K562 (cell line): ENCODE measurements at regions not wholly inside any gene's neighbourhood (a gene's known extent, or its start where the extent isn't known, plus 50 kb on each side); places are given as distances from the start of the nearest gene placed in this dataset.
"Not testable (repeated sequence)": the region's sequence is repeated elsewhere in the genome, so short reads cannot be mapped to it uniquely, and the experiment has no call there.

Source experiments
- ATAC-seq: fragments of 200-7000 bp; cut with Tn5 transposase; 3 replicates; pipeline ENCODE4 v1.9.1; 2020; ENCODE audit warnings: moderate library complexity
- BruUV-seq: library from RNA; stranded (reverse); fragments of 400-500 nt; replicated peaks from 2 replicates; lab custom pipeline; 2021; lab: Mats Ljungman, UMichigan
- CTCF ChIA-PET: fragments of 300-600 bp; formaldehyde crosslinking; extraction: SDS; loops from one replicate; lab custom pipeline; 2021; ENCODE audit warnings: low intra/inter-chr PET ratio; lab: Yijun Ruan, JAX
- POLR2A ChIA-PET: fragments of 300-600, 350-650 bp; sonication (Branson Sonifier 250); formaldehyde crosslinking; extraction: SDS; loops from one replicate; lab custom pipeline; 2021; ENCODE audit warnings: antibody characterized with exemption, inconsistent platforms; lab: Yijun Ruan, JAX
- DNase-seq, 4 experiments: peaks; one replicate each; pipeline versions ENCODE4 v3.0.0 to v3.0.0-alpha.2; 2011 to 2018; ENCODE audit warnings: low spot score in 3 of 4, mixed read lengths in 3 of 4; ENCODE audit errors: extremely low read depth in 1 of 4
- FAIRE-seq: peaks from 2 replicates; lab custom pipeline; 2011; peaks lifted over from hg19 to GRCh38; lab: Jason Lieb, UNC
- H2AFZ ChIP-seq: 2 replicates; pipeline ENCODE4 v1.6.0; 2011; ENCODE audit warnings: low read depth, low read length, control low read depth, inconsistent platforms
- H3K27ac ChIP-seq: fragments of 200-600 bp; 3 replicates; pipeline ENCODE4 v1.8.0; 2011; ENCODE audit warnings: low read depth, mild to moderate bottlenecking, control low read depth, inconsistent platforms, low read length, moderate library complexity, mixed read lengths; ENCODE audit errors: extremely low read depth
- H3K27me3 ChIP-seq, 2 experiments: fragments of 300-600 bp in 1 of 2; 2 replicates in 1 of 2; 3 replicates in 1 of 2; pipeline versions ENCODE4 v1.6.0 to v1.8.0; 2011; ENCODE audit warnings: inconsistent platforms in 2 of 2, low read length in 2 of 2, mild to moderate bottlenecking in 1 of 2, mixed read lengths in 1 of 2, moderate library complexity in 1 of 2; ENCODE audit not compliant: control insufficient read depth in 2 of 2, insufficient read depth in 2 of 2
- H3K36me3 ChIP-seq: fragments of 300-600 bp; 3 replicates; pipeline ENCODE4 v1.8.0; 2011; ENCODE audit warnings: mild to moderate bottlenecking, low read length, inconsistent platforms; ENCODE audit not compliant: control insufficient read depth, insufficient read depth
- H3K4me1 ChIP-seq, 2 experiments: fragments of 200-600 bp in 1 of 2; replicated peaks in 1 of 2; 2 replicates in 1 of 2; 3 replicates in 1 of 2; pipeline versions ENCODE4 v1.5.1 to v1.8.0; 2011; ENCODE audit warnings: inconsistent platforms in 2 of 2, low read length in 2 of 2, mild to moderate bottlenecking in 1 of 2, mixed read lengths in 1 of 2, moderate library complexity in 1 of 2; ENCODE audit not compliant: control insufficient read depth in 2 of 2, insufficient read depth in 2 of 2
- H3K4me2 ChIP-seq: 2 replicates; pipeline ENCODE4 v1.6.1; 2011; ENCODE audit warnings: low read length, control low read depth, inconsistent platforms, mixed read lengths; ENCODE audit not compliant: insufficient read depth
- H3K4me3 ChIP-seq: fragments of 200-600 bp; sonication (generic), shearing (Covaris generic); 2 replicates; pipeline ENCODE4 v1.5.1; 2016; ENCODE audit warnings: control low read depth, inconsistent platforms
- H3K79me2 ChIP-seq: fragments of 200-600 bp; 3 replicates; pipeline ENCODE4 v1.8.0; 2011; ENCODE audit warnings: low read length, inconsistent platforms; ENCODE audit not compliant: control insufficient read depth, insufficient read depth
- H3K9ac ChIP-seq, 2 experiments: 2 replicates each; pipeline versions ENCODE4 v1.6.0 to v1.6.1; 2011; ENCODE audit warnings: low read depth in 2 of 2, low read length in 2 of 2, control low read depth in 1 of 2, inconsistent platforms in 1 of 2, mild to moderate bottlenecking in 1 of 2, mixed read lengths in 1 of 2; ENCODE audit not compliant: insufficient read depth in 1 of 2
- H3K9me1 ChIP-seq: one replicate; pipeline ENCODE4 v1.6.0; 2011; ENCODE audit warnings: inconsistent platforms, mild to moderate bottlenecking, low read length, moderate library complexity; ENCODE audit not compliant: control insufficient read depth, insufficient read depth
- H3K9me3 ChIP-seq: replicated peaks from 2 replicates; pipeline ENCODE4 v1.5.1; 2011; ENCODE audit warnings: low read depth, low read length, inconsistent platforms; ENCODE audit not compliant: control insufficient read depth, insufficient read depth
- H4K20me1 ChIP-seq: replicated peaks from 2 replicates; pipeline ENCODE4 v1.6.1; 2011; ENCODE audit warnings: low read length, inconsistent platforms, mixed read lengths; ENCODE audit not compliant: control insufficient read depth, insufficient read depth
- BRF2 ChIP-seq: IDR thresholded peaks from 3 replicates; pipeline ENCODE4 v1.6.1; 2011; ENCODE audit warnings: borderline replicate concordance, mild to moderate bottlenecking; ENCODE audit not compliant: insufficient read length, insufficient read depth
- CEBPZ ChIP-seq: fragments of 150-350 bp; IDR thresholded peaks from 2 replicates; pipeline ENCODE4 v1.6.1; 2014; ENCODE audit warnings: low read depth, mild to moderate bottlenecking, low read length, borderline replicate concordance
- HDAC1 ChIP-seq, 2 experiments: fragments of 450-650 bp; IDR thresholded peaks; 2 replicates each; pipeline ENCODE4 v1.6.1; 2016 to 2017; ENCODE audit warnings: inconsistent platforms in 1 of 2, mild to moderate bottlenecking in 1 of 2, moderate library complexity in 1 of 2
- MTA3 ChIP-seq: fragments of 450-650 bp; formaldehyde crosslinking; IDR thresholded peaks from 2 replicates; pipeline ENCODE4 v1.6.1; 2017; ENCODE audit warnings: mild to moderate bottlenecking, borderline replicate concordance
- POLR3G ChIP-seq: IDR thresholded peaks from 2 replicates; pipeline ENCODE4 v1.6.1; 2011; ENCODE audit not compliant: insufficient read length, insufficient replicate concordance; ENCODE audit errors: extremely low read depth
- PTTG1 ChIP-seq: fragments of 450-650 bp; IDR thresholded peaks from 2 replicates; pipeline ENCODE4 v1.6.1; 2016; ENCODE audit warnings: low read depth, mild to moderate bottlenecking, missing genetic modification characterization, missing compliant biosample characterization
- RBM14 ChIP-seq: fragments of 200-400 bp; formaldehyde crosslinking; IDR thresholded peaks from 2 replicates; pipeline ENCODE4 v1.6.1; 2018; ENCODE audit warnings: low read depth, mild to moderate bottlenecking, low read length, moderate library complexity, borderline replicate concordance; ENCODE audit not compliant: insufficient read depth
- RFX1 ChIP-seq: fragments of 450-650 bp; IDR thresholded peaks from 2 replicates; pipeline ENCODE4 v1.6.1; 2016; ENCODE audit warnings: mild to moderate bottlenecking, moderate library complexity
- SNRNP70 ChIP-seq: fragments of 200-400 bp; formaldehyde crosslinking; optimal IDR thresholded peaks from 2 replicates; pipeline ENCODE3; 2017; ENCODE audit warnings: low read depth, low read length
- ZNF140 ChIP-seq: fragments of 250-450 bp; sonication (Bioruptor Pico); IDR thresholded peaks from 2 replicates; pipeline ENCODE4 v1.8.0; 2021; ENCODE audit warnings: moderate library complexity, mild to moderate bottlenecking, inconsistent platforms
- ZNF347 ChIP-seq: fragments of 450-650 bp; formaldehyde crosslinking; IDR thresholded peaks from 2 replicates; pipeline ENCODE4 v1.4.0; 2020; ENCODE audit warnings: low read depth, mild to moderate bottlenecking, moderate library complexity
- WGBS: fragments of 100-300 bp; shearing (Covaris generic); methylation state at CpG from one replicate; pipeline ENCODE4 v1.1.6; 2016; ENCODE audit warnings: low coverage, mixed read lengths; ENCODE audit not compliant: insufficient coverage; ENCODE audit errors: missing lambda C conversion rate; 5-methylcytosine and 5-hydroxymethylcytosine counted together
- in situ Hi-C: fragments of 300-500 bp; cut with MboI; formaldehyde crosslinking; loops from 4 replicates; pipeline ENCODE4 v1.15.0; 2018; ENCODE audit warnings: inconsistent platforms, mixed read lengths
- intact Hi-C: fragments of 100-400 bp; cut with micrococcal nuclease; formaldehyde crosslinking; loops from 2 replicates; pipeline ENCODE4 v1.14.2; 2022

GRCh38 chr2:208773074-208773473 lies 366.5 kb downstream of the PTH2R start:
- not testable (repeated sequence) for BruUV-seq

GRCh38 chr2:208781166-208781565 lies 374.6 kb downstream of the PTH2R start:
- ChIA-PET POLR2A (no interaction called here), CTCF (no interaction called here)
- in situ Hi-C loops (no loop called here), intact Hi-C loops (loop anchor here (5.0 kb wide), 1 partner anchor 314 kb away; no protein-coding TSS in a partner anchor)
- no peaks in the 10 kb centered on the region for H3K36me3 ChIP-seq
- BruUV-seq = no TSS peak
- H3K27me3 ChIP-seq = no peaks in the 10 kb centered on the region
- no peaks in the 10 kb centered on the region for H3K9me1 ChIP-seq
- no peak overlapping the region for H3K9ac ChIP-seq
- H3K4me2 ChIP-seq = no peak overlapping the region
- H3K4me3 ChIP-seq = no peak overlapping the region
- no peaks in the 10 kb centered on the region for H4K20me1 ChIP-seq
- no peaks in the 10 kb centered on the region for H3K4me1 ChIP-seq
- H3K9me3 ChIP-seq = no peaks in the 10 kb centered on the region; the same call in 1 of the 2 replicates
- 83% methylated on average over 1 of the region's 1 CpG for WGBS
- DNase-seq (no peak), ATAC-seq (no peak), FAIRE-seq (no peak)
- H3K79me2 ChIP-seq = no peaks in the 10 kb centered on the region
- TF ChIP-seq CEBPZ (no peak), MTA3 (no peak), ZNF347 (CRISPR knock-in tag) (no peak), RBM14 (no peak), HDAC1 (IDR thresholded peaks at IDR 0.05) (no peak), PTTG1 (no peak), RFX1 (no peak), ZNF140 (no peak), POLR3G (no peak), BRF2 (no peak), SNRNP70 (no peak)
- H2AFZ ChIP-seq = no peak overlapping the region
- no peak overlapping the region for H3K27ac ChIP-seq

More at GRCh38 chr2:208773074-208773473, 366.5 kb downstream of the PTH2R start:
- H3K4me2 ChIP-seq, FAIRE-seq, H2AFZ ChIP-seq, H3K4me3 ChIP-seq, H3K36me3 ChIP-seq, H3K9me1 ChIP-seq, POLR2A ChIA-PET, H3K9me3 ChIP-seq, in situ Hi-C loops, H3K9ac ChIP-seq, CTCF ChIA-PET, H3K27ac ChIP-seq, H3K79me2 ChIP-seq, DNase-seq, intact Hi-C loops, H3K27me3 ChIP-seq, H3K4me1 ChIP-seq, H4K20me1 ChIP-seq, ATAC-seq: not testable (repeated sequence)
- 83% methylated on average over 2 of the region's 2 CpGs for WGBS
